HG03108 (cell line): ENCODE measurements at regions not wholly inside any gene's neighbourhood (a gene's known extent, or its start where the extent isn't known, plus 50 kb on each side); places are given as distances from the start of the nearest gene placed in this dataset.
"Not testable (repeated sequence)": the region's sequence is repeated elsewhere in the genome, so short reads cannot be mapped to it uniquely, and the experiment has no call there.

ENCODE experiments used
- ATAC-seq: cut with Tn5 transposase; IDR thresholded peaks from one replicate; pipeline ENCODE4 v1.9.1; 2021; ENCODE audit warnings: moderate library complexity; ENCODE audit not compliant: unreplicated experiment

DNA sequence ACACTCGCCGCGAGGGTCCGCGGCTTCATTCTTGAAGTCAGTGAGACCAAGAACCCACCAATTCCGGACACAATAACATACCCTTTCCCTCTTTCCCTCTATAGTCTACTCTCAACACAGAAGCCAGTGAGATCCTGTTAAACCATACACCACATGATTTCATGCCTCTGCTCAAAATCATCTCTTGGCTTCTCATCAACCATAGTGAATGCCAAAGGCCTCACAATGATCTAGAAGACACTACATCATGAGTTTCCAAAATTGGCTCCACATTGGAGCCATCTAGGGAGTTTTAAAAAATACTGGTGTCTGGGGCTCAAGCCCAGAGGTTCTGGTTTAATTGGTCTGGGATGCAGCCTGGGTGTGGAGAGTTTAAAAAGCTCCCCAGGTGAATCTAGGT is 124.5 kb downstream of the EFNB1 start:
- ATAC-seq, result no peak

DNA sequence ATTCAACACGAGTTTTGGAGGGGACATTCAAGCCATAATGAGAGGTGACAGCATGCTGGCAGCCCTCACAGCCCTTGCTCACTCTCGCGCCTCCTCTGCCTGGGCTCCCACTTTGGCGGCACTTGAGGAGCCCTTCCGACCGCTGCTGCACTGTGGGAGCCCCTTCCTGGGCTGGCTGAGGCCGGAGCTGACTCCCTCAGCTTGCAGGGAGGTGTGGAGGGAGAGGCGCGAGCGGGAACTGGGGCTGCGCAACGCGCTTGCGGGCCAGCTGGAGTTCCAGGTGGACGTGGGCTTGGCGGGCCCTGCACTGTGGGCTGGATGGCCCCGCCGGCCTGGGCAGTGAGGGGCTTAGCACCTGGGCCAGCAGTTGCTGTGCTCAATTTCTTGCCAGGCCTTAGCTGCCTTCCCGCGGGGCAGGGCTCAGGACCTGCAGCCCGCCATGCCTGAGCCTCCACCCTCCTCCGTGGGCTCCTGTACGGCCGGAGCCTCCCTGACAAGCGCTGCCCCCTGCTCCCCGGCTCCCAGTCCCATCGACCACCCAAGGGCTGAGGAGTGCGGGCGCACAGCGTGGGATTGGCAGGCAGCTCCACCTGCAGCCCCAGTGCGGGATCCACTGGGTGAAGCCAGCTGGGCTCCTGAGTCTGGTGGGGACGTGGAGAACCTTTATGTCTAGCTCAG is 123.3 kb downstream of the EFNB1 start:
- ATAC-seq, result not testable (repeated sequence)

DNA sequence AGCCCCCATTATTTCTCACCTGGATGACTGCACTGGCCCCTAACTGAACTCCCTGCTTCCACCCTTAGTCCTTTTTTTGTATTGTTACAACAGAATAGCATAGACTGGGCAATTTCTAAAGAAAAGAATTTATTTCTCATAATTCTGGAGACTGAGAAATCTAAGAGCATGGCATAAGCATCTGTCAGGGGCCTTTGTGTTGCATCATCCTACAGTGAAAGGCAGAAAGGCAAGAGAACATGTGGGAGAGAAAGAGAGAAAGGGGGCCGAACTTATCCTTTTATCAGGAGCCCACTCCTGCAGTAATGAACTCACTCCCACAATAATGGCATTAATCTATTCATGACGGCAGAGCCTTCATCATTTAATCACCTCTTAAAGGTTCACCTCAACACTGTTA is 122.1 kb downstream of the EFNB1 start:
- no peak for ATAC-seq

DNA sequence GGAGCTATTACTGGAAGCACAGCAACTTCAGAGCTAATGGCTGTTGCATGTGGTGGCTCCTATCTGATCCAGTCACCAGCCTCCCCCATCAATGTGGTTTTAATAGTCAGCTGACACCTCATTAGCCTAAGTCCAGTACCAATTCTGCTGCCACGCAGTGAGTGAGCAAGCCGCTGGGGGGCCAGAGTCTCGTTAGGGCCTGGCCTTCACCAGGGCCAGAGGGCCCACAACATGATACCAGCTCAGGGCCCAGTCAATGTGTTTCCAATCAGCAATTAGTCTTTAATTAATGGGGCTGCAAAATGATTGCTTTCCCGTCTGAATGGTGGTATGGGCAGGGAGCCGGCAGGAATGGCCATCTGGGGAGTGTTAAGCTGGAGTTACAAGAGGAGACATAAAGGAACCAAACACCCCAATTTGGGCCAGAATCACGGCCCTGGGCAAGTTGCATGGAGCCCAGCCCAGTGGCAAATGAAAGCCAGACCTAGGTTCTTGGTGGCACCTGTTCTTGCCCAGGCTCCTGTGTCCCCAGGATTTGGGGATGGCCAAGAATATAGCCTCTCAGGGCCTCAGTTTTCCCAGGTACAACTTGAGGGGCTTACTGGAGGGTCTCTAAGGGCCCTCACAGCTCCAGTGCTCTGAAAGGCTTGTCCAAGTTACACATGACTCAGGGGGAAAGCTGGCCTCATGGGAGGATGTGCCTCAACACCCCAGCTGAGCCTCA is 119.2 kb downstream of the EFNB1 start:
- ATAC-seq, result no peak

DNA sequence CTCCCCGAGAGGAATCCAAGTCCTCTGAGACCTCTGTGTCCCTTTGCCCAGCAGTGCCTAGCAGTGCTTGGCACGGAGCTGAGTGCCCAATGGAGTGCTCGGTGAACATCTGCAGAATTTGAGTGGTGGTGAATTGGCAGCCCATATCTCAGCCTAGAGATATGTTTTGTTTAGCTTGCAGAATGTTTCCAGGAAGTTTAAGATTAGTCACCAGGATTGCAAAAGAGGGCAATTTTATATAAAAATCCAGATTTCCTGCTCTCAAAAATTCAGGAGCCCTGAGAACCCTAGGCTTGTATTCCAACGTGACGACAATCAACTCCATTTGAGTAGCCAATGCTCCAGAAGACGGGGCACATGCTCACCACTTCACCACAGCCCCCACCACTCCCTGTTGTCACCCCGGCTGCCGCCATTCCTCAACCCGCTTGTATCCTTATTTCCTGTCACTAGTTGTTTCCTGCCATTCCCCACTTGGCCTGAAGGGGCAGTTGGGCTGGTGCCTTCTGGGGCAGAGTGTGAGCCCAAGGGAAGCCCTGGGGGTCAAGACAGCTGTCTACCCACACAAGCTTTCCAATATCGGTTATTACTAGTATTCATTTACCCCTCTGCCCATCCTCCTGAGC is 116.9 kb downstream of the EFNB1 start:
- no peak for ATAC-seq

DNA sequence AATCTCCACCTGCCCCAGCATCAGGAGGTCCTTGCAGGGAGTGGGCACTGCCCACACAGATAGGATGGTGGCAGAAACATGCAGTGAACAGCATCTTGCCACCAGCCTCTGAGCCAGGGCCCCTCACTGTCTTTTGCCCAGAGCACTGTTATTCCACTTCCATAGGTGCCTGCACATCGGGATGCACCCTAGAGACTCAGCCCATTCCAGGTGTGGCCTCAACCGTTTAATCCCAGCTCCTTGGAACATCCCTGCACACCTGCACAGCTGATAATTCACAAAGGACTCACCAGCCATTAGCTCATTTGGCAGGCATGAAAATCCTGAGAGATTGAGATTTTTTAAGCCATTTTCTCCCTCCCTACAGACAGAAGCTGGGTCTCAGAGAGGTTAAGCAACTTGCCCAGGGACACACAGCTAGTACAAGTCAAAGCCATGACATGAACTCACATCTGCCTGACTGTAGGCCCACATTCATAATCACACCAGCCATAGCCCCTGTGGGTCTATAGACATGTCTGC is 116.3 kb downstream of the EFNB1 start:
- ATAC-seq, result no peak

DNA sequence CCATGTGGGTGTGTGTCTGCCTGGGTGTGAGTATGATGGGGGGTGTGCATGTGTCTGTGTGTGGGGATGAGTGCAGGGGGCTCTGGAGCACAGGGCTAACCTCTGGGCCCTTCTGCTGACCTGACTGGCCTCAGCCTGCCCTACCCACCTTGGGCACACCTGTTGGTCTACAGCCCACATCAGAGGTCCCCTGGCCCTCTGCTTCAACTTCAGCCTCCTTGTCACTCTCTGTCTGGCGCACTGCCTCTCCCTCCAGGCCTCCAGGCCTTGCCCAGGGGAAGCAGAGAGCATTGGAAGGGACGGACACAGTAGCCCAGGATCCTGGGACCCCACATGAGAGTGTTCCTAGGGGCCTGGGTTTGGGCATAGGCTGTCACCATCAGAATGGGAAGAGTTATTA is 115.4 kb downstream of the EFNB1 start:
- ATAC-seq, result no peak

DNA sequence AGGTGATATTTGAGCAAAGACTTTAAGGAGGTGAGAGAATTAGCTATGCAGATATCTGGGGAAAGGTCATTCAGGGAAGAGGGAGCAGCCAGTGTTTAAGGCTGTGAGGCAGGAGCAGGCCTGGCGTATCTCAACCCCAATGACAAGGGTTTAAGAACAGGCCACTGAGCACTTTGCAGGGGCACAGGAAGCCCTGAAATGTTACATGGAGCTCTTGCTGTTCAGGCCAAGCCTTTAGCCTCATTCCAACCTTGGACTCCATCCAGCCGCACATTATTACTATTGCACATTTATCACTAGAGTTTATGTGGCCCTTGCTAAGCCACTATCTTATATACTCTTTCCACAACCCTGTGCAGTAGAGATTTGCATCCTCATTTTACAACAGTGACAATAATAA is 114.0 kb downstream of the EFNB1 start:
- no peak for ATAC-seq

DNA sequence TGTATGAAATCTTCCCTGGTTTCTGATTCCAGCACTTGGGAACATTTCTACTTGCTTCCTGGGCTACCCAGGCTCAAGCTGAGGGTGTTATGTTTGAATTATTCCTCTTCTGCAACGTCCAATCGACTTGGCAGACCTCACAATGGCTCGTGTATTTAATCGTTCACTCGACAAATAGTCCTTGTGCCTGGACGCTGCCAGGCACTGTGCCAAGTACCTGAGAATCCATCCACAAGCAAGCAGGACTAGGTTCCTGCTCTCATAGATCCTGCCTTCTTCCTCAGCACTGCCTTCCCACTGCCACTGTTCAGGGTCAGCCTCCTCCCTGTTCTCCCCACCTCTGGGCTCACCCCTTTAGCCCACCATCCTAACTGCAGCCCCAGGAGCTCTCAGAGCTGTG is 113.3 kb downstream of the EFNB1 start:
- ATAC-seq, result no peak

DNA sequence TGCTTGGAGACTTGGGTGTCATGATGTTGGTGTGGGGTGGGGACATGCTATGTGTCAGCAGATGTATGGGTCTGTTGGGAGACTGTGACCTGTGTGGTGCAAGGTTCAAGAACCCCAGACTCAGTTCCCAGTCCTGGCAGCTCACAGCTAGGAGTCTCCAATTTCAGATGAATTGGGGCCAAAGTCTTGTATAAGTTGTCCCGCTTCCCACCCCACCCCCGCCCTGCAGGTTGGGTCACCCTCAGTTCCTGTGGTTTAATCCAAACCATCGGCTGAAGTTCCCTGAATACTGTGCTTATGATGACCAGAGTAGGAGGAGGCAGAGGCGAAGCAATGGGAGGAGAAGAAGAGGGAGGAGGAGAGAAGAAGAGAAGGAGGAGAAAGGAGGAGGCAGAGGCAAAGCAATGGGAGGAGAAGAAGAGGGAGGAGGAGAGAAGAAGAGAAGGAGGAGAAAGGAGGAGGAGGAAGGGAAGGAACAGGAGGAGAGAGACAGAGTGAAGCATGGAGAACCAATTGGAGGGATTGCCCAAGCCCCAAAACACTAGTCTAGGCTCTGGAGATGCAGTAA is 112.6 kb downstream of the EFNB1 start:
- ATAC-seq, result no peak

DNA sequence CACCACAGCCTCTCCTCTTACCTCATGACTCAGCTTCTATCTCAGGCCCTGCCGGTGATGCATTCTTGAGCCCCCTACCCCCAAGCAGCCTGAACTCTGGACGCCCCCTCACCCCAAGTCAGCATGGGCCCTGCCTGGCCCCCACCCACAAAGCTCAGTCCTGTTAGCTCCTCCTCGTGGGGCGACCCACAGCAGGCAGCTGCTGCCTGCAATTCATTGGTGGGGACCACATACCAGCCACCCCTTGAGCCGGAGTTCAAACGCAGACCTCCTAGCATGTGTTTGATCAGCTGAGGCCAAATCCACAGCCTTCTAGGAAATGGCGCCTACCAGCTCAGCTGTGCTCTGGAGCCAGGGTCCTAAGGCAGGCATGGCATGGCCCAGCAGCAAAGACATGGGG is 111.8 kb downstream of the EFNB1 start:
- ATAC-seq, result no peak

DNA sequence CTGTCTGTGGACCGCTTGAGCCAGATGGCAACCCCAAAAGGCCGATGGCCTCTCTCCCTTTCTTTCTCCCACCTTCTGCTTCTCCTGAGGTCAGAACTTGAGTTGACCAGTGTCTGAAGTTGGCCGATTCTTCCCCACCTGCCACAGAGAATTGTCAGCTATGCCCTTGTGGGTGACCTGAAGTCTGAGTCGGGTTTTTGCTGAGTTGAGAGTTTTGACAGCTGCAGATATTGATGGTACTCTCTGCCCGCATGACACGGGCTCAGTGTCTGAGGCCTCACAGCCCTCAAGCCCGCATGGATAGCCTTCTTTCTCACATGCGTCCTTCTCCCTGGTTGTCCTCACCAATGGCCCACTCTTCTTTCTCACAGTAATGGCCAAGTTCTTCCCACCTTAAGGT is 111.0 kb downstream of the EFNB1 start:
- ATAC-seq, result no peak

DNA sequence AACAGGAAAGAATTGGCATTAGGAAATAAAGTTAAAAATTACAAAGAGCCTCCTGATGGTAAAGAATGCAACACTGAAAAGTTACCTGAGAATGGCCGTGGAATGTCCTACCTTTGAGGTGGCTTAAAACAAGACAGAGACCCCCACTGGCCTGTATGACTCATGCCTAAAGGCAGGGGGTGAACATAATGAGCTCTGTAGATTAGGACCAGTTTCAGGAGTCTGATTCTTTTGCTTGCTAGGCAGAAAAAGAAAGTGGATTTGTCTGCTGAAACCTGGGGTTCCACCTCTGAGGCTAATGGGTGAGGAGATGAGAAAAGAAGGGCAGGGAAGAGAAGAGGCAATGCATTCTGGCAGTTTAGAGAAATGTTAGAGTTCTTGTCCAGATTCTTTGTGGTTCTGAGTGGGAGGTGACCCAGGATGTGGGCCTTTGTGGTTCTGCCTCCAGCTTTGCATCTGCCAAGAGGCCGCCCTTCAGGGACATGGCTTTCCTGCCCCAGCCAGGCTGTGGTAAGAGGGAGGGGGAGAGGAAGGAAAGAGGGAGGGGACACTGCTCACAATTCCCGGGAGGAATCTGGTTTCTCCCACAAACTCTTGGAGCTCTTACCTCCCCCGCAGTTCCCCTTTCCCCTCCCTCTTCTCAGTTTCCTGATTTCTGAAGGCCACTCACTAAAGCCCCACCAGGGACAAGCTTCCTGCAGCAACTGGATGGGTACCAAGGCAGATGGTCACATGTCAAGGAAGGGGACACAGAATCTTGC is 109.6 kb downstream of the EFNB1 start:
- no peak for ATAC-seq

DNA sequence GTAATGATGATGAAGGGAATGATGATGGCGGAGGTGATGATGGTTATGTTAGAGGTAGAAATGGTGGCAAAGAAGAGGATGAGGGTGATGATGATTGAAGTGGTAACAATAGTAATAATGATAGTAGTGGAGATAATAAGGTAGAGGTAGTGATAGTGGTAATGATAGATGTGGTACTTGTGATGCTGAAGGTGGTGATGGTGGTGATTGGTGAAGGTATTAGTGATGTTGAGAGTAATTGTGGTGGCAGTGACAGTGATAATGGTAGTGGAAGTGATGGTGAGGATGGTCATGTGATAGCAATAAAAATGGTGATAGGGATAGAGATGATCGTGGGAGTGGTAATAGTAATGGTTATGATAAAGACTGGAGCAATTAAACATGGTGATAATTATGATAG is 108.8 kb downstream of the EFNB1 start:
- no peak for ATAC-seq

DNA sequence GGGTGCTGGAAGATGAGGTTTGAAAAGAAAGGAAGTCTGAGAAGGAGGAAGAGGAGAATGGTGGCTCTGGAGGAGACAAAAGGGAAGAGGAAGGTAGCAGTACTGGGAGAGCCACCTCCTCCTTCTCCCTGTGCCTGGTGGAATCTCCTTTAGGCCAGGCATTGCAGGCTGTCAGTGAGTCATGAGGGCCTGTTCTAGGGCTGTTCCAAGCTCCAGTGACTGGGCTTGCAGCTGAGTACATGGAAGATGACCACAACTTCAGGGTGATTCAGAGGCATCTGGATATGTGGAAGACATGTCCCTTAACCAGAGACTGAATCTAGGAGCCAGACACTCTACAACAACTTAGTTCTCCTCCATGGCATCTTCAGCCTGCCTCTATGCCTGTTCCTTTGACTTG is 107.8 kb downstream of the EFNB1 start:
- ATAC-seq, result no peak

DNA sequence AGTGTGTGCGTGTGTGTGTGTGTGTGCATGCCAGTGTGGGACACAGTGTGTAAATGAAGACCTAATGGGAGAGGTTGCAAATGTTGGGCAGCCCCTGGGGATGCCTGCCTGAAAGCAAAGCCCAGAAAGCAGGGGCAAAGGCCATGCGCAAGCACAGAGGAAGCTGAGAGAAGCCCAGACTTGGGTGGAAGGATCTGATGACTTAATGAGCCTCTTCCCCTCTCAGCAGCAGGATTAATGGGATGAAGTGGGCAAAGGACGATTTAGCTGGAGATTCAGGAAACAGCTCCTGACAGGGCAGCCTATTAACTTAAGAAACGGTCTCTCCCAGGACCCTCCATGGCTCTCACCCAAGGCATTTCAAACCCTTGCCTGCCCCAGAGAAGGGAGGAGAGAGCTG is 107.3 kb downstream of the EFNB1 start:
- no peak for ATAC-seq

DNA sequence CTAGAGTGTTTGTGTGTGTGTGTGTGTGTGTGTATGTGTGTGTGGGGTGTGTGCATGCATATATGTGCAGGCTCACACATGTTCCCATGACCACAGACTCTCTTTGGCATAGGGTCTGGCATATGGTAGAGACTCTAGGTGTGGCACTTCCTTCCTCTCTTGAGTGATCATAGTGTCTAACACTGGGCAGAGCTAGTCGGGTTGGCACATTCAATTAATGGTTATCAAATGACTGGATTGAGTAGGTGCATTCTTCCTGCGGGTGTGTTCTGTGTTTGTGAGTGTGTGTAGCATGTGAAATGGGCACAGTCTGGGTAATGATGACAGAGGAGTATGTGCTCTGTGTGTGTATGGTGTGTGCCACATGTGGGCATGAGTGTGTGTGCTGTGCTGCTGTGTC is 106.5 kb downstream of the EFNB1 start:
- no peak for ATAC-seq

DNA sequence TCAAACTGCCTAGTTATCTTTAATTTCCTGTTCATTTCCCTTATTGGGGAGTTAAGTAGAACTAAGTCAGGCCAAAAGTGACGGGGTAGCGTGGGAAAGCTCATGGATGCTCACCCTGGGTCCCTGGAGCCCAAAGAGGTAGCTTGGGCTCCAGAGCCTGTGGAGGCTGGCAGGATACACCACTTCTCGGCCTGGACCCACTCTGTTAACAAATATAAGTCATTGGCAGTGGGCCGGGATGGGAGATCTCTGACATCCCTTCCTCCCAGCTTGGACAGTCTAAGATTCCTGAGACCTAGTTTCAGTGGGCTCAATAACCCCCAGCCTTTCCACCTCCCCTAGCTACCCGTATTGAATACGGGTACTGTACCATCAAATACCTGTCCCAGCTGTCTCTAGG is 106.1 kb downstream of the EFNB1 start:
- ATAC-seq, result no peak

DNA sequence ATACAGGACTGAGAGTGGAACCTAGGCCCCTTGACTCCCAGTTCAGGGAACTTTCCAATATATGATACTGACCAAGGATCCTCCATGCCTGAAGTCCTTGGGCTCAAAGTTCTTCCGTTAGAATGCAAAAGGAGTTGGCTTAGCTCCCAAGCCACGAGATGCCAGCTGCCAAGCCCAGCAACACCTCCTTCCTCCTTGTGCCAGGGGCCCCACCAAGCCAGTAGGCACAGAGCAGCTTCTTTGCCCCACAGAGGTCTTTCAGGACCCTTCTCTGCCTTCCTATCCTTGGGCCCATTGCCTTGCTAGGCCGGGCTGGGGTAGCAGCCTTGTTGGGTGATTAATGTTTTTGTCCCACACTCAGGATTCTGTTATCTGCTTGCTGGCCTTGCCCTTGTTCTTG is 105.6 kb downstream of the EFNB1 start:
- ATAC-seq, result no peak

DNA sequence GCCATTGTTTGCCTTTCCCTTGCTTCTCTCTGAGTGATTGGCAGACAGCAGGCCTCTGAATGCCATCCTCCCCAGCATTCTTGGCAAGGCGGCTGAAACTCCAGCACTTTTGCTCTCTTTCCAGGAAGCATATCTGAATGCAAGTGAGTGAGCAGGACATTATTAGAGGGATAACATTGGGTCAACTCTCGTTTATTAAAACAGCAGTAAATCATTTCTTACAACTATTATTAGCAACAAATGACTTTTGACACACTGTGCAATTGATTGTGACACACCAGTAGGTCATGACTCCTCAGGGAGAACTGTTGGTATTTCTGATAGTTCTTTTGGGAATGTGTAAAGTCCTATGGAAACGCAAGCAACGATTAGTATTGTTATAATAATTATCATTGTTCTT is 103.8 kb downstream of the EFNB1 start:
- ATAC-seq, result no peak

DNA sequence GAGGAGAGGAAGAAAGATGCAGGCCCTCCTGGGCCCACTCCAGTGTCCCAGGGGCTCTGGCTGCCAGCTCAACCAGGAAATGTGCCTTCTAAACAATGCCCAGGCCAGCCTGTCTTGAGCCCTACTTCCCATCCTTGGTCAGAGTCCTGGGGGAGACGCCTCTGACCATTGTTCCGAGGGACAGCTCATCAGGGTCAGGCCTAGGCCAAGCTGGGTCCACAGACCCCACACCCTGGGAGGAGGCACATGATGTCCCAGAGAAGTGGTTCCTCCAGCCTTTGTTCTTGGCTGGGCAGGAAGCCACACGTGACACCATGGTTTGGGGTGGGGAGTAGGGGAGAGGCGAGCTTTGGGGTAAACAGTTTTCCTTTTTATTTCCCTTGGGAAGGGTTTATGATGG is 102.5 kb downstream of the EFNB1 start:
- ATAC-seq, result no peak
